ENCODE measurements at regions not wholly inside any gene's neighbourhood (a gene's known extent, or its start where the extent isn't known, plus 50 kb on each side); places are given as distances from the start of the nearest gene placed in this dataset.

DNA sequence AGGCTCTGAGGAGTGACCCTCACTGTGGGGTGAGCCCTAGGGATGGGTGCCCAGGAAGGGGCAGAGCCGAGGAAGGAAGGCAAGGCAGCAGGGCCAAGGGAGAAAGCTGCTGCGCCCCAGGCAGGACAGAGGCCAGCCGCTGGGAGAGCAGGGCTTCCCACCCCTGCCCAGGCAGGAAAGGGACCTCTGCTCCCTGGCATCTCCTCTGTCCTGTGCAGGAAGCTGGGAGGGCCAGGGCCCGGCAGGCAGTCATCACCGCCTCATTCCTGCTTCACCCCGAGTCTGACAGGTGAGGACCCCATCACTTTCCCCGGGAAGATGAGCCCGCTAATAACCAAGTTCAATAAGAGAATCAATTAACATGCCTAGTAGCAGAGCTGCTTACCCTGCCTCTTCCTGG, 81.3 kb downstream of the EDN3 start:
- Histone ChIP-seq H3K9me3 (no peaks in the 10 kb centered on the region), H3K27ac (no peak overlapping the region), H3K36me3 (no peaks in the 10 kb centered on the region), H3K27me3 (peaks cover 0 to 8% of the 10 kb centered on the region in 2 donors), H3K4me3 (no peak overlapping the region), H3K4me1 (no peaks in the 10 kb centered on the region)
- DNase-seq (ENCODE audit: low spot score in 2 of 2): no peak
- no peak for TF ChIP-seq POLR2A (IDR thresholded peaks at IDR 0.05)
- TF ChIP-seq, protein P1, sequence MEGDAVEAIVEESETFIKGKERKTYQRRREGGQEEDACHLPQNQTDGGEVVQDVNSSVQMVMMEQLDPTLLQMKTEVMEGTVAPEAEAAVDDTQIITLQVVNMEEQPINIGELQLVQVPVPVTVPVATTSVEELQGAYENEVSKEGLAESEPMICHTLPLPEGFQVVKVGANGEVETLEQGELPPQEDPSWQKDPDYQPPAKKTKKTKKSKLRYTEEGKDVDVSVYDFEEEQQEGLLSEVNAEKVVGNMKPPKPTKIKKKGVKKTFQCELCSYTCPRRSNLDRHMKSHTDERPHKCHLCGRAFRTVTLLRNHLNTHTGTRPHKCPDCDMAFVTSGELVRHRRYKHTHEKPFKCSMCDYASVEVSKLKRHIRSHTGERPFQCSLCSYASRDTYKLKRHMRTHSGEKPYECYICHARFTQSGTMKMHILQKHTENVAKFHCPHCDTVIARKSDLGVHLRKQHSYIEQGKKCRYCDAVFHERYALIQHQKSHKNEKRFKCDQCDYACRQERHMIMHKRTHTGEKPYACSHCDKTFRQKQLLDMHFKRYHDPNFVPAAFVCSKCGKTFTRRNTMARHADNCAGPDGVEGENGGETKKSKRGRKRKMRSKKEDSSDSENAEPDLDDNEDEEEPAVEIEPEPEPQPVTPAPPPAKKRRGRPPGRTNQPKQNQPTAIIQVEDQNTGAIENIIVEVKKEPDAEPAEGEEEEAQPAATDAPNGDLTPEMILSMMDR (IDR thresholded peaks at IDR 0.05): no peak
- TF ChIP-seq EP300 (IDR thresholded peaks at IDR 0.05): no peak
- 61 to 78% methylated on average over 7 of the region's 8 CpGs for WGBS, 2 donors

DNA sequence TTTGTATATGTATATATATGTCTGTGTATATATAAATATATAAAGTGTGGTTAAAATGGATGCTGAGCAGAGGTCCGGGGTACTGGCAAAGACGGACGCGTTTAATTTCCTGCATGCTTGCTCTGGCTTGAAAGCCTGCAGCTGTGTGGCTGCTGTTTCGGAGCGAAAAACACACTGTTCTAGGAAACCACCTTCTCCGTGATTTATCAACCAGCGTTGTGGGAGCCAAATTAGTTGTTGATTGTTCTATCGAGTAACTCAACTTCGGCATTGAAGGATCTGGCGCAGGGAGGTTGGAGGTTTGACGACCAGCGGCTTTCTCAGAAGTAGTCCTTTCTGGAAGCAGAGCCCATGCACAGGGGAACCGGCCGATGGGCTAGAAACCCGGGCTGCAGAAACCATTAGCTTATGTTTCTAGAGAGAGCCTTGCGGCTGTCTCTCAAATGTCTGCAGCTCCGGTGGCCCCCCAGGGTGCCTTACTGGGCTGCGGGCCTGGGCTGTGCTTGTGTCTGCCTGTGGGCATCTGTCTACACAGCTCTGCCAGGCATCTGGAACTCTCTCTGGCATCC, 81.8 kb downstream of the EDN3 start:
- Histone ChIP-seq H3K9me3 (no peaks in the 10 kb centered on the region), H3K27ac (no peak overlapping the region), H3K27me3 (peaks cover 0 to 8% of the 10 kb centered on the region in 2 donors), H3K4me1 (no peaks in the 10 kb centered on the region), H3K4me3 (no peak overlapping the region), H3K36me3 (no peaks in the 10 kb centered on the region)
- WGBS, 2 donors: 76 to 80% methylated on average over 19 of the region's 19 CpGs
- no peak for TF ChIP-seq POLR2A (IDR thresholded peaks at IDR 0.05)
- no peak for TF ChIP-seq EP300 (IDR thresholded peaks at IDR 0.05)
- TF ChIP-seq, protein P1 (IDR thresholded peaks at IDR 0.05): no peak
- no peak for DNase-seq (ENCODE audit: low spot score in 2 of 2)

DNA sequence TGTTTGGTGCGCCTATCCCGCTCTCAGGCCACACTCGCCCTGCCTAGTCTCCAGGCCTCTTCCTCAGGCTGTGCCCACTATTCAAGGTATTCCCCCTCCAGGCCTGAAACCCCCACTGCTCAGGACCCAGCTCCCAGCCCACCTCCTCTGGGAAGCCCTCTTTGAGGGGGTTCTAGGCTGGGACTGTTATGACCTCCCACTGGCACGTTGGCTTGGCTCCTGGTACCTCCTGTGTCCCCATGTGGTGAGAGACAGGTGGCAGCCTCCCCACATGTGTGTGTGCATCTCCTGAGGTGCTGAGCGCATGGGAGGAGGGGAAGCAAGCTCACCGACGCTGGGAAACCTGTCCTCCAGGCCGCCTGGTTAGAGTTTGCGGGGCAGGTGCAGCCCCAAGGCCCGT, 82.5 kb downstream of the EDN3 start:
- no peaks in the 10 kb centered on the region for H3K9me3 ChIP-seq
- WGBS, 2 donors: 82 to 83% methylated on average over 10 of the region's 10 CpGs
- no peaks in the 10 kb centered on the region for H3K36me3 ChIP-seq
- DNase-seq (ENCODE audit: low spot score in 2 of 2): no peak
- no peaks in the 10 kb centered on the region for H3K4me1 ChIP-seq
- no peak overlapping the region for H3K4me3 ChIP-seq
- TF ChIP-seq EP300 (IDR thresholded peaks at IDR 0.05) (no peak), POLR2A (IDR thresholded peaks at IDR 0.05) (no peak)
- TF ChIP-seq, protein P1 (IDR thresholded peaks at IDR 0.05): no peak
- peaks cover 0 to 8% of the 10 kb centered on the region in 2 donors for H3K27me3 ChIP-seq
- H3K27ac ChIP-seq: no peak overlapping the region

DNA sequence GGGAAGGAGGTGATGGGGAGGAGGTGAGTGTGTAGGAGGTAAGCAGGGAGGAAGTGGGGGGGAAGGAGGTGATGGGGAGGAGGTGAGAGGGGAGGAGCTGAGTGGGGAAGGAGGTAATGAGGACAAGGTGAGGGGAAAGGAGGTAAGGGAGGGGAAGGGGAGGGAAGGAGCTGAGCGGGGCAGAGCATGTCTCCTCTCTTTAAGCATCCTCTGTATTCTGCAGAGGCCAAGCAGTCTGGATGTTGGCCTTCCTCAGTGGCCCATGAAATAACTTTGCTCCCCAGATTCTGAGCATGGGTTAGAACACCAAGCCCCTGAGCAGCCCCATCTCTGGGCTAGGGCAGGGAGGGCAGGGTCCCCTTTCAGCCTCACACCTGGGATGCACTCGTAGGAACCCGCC, 84.6 kb downstream of the EDN3 start:
- Histone ChIP-seq H3K9me3 (peaks cover 0 to 4% (median 0%) of the 10 kb centered on the region in 4 donors), H3K27ac (no peak overlapping the region), H3K4me1 (no peaks in the 10 kb centered on the region), H3K27me3 (peaks cover 0 to 8% of the 10 kb centered on the region in 2 donors), H3K36me3 (no peaks in the 10 kb centered on the region), H3K4me3 (no peak overlapping the region)
- TF ChIP-seq POLR2A (IDR thresholded peaks at IDR 0.05) (no peak), EP300 (IDR thresholded peaks at IDR 0.05) (no peak)
- TF ChIP-seq, protein P1 (IDR thresholded peaks at IDR 0.05): no peak
- 75 to 85% methylated on average over 3 of the region's 3 CpGs for WGBS, 2 donors
- DNase-seq (ENCODE audit: low spot score in 2 of 2): no peak

DNA sequence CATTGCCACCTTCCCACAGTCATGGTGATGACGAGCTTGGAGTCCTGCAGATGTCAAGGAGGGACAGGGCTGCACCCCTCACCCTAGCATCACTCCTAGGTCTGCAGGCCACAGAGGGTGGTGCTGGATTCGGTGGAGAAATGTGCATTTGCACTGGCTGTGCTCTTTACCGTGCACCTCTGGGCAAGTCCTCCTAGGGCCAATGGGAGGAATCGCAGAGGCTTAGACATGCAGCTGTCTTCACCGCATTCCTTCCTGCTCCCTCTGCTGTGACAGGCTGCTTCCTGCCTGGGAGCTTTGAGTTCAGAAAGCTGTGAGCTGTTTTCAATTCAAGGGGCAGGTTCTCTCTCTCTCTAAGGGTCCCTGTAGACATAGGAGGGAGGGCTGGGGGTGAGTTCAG, 85.1 kb downstream of the EDN3 start:
- 34 to 46% methylated on average over 5 of the region's 5 CpGs for WGBS, 2 donors

More for the DNA sequence above, 85.1 kb downstream of the EDN3 start:
- no peak for DNase-seq (ENCODE audit: low spot score in 2 of 2)
- H3K36me3 ChIP-seq: no peaks in the 10 kb centered on the region
- H3K27ac ChIP-seq: no peak overlapping the region
- no peaks in the 10 kb centered on the region for H3K4me1 ChIP-seq
- peaks cover 0 to 4% (median 0%) of the 10 kb centered on the region in 4 donors for H3K9me3 ChIP-seq
- H3K4me3 ChIP-seq: no peak overlapping the region
- TF ChIP-seq POLR2A (IDR thresholded peaks at IDR 0.05) (no peak), EP300 (IDR thresholded peaks at IDR 0.05) (no peak)
- TF ChIP-seq, protein P1 (IDR thresholded peaks at IDR 0.05): no peak
- peaks cover 0 to 7% of the 10 kb centered on the region in 2 donors for H3K27me3 ChIP-seq

Measured in tibial nerve (tissue), 4 donors.